Nephron (organoid): ENCODE measurements at regions not wholly inside any gene's neighbourhood (a gene's known extent, or its start where the extent isn't known, plus 50 kb on each side); places are given as distances from the start of the nearest gene placed in this dataset.

ENCODE experiments used
- H3K27ac Mint-ChIP-seq, 3 experiments: 2 replicates each; pipeline ENCODE4 v1.8.0; 2020; ENCODE audit warnings: mixed read lengths in 3 of 3, mild to moderate bottlenecking in 2 of 3, moderate library complexity in 1 of 3
- H3K27me3 Mint-ChIP-seq: 2 replicates; pipeline ENCODE4 v1.8.0; 2021; ENCODE audit warnings: low read depth, mild to moderate bottlenecking, moderate library complexity, mixed read lengths
- H3K36me3 Mint-ChIP-seq: 2 replicates; pipeline ENCODE4 v1.8.0; 2020; ENCODE audit warnings: low read depth, mixed read lengths
- H3K4me1 Mint-ChIP-seq: 2 replicates; pipeline ENCODE4 v1.8.0; 2020; ENCODE audit warnings: mixed read lengths
- H3K4me3 Mint-ChIP-seq, 3 experiments: 2 replicates each; pipeline ENCODE4 v1.8.0; 2020; ENCODE audit warnings: mild to moderate bottlenecking in 3 of 3, mixed read lengths in 3 of 3, moderate library complexity in 2 of 3
- H3K9me3 Mint-ChIP-seq: 2 replicates; pipeline ENCODE4 v1.8.0; 2020; ENCODE audit warnings: mixed read lengths
- TF ChIP-seq, protein P1 (sequence below), 3 experiments: fragments of 200-600 bp; sonication (generic); IDR thresholded peaks; one replicate each; pipeline ENCODE4 v1.5.0; 2021; ENCODE audit warnings: antibody characterized with exemption in 3 of 3; ENCODE audit not compliant: unreplicated experiment in 3 of 3

DNA sequence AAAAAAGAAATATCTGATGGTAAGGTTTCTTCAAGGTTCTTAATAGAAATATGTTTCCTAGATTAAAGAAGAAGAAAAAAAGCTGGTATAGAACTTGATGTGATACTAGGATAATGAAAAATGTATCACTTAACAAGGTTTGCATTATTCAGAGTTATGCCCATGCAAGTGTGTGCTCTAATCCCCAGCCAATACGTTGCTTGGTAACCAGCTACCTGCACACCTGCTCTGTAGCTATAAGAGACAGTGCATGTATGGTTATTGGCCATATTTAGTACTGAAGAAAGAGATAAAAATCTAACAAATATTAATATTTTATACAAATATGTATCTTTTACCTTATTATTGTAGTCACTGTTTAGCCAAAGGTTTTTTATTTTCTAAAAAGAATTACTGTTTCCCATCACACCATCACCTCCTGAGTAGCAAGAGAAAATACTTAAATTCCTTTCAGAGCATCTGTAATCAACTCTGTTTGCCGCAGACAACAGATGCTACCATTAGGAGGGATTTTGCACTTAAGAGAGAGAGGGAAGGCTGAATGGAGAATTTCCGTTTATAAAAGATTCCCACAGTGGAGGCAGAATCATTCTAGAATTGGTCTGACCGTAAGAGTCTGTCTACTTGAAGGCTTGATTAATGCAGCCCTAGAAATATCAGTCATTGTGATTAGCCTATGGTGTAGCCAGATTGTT lies 115.6 kb downstream of the NEDD1 start:
- Mint-ChIP-seq H3K9me3 (no peaks in the 10 kb centered on the region), H3K36me3 (no peaks in the 10 kb centered on the region), H3K4me1 (no peaks in the 10 kb centered on the region), H3K27ac (no peak overlapping the region), H3K27me3 (no peaks in the 10 kb centered on the region), H3K4me3 (no peak overlapping the region)
- TF ChIP-seq, protein P1, sequence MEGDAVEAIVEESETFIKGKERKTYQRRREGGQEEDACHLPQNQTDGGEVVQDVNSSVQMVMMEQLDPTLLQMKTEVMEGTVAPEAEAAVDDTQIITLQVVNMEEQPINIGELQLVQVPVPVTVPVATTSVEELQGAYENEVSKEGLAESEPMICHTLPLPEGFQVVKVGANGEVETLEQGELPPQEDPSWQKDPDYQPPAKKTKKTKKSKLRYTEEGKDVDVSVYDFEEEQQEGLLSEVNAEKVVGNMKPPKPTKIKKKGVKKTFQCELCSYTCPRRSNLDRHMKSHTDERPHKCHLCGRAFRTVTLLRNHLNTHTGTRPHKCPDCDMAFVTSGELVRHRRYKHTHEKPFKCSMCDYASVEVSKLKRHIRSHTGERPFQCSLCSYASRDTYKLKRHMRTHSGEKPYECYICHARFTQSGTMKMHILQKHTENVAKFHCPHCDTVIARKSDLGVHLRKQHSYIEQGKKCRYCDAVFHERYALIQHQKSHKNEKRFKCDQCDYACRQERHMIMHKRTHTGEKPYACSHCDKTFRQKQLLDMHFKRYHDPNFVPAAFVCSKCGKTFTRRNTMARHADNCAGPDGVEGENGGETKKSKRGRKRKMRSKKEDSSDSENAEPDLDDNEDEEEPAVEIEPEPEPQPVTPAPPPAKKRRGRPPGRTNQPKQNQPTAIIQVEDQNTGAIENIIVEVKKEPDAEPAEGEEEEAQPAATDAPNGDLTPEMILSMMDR (IDR thresholded peaks at IDR 0.05; ENCODE audit: unreplicated experiment in 3 of 3) = no peak

GRCh38 chr12:97024393-97024792 lies 117.3 kb downstream of the NEDD1 start:
- H3K4me3 Mint-ChIP-seq = no peak overlapping the region
- H3K9me3 Mint-ChIP-seq = no peaks in the 10 kb centered on the region
- TF ChIP-seq, protein P1 (IDR thresholded peaks at IDR 0.05; ENCODE audit: unreplicated experiment in 3 of 3) = no peak
- H3K36me3 Mint-ChIP-seq = no peaks in the 10 kb centered on the region
- no peaks in the 10 kb centered on the region for H3K27me3 Mint-ChIP-seq
- no peaks in the 10 kb centered on the region for H3K4me1 Mint-ChIP-seq
- no peak overlapping the region for H3K27ac Mint-ChIP-seq

DNA sequence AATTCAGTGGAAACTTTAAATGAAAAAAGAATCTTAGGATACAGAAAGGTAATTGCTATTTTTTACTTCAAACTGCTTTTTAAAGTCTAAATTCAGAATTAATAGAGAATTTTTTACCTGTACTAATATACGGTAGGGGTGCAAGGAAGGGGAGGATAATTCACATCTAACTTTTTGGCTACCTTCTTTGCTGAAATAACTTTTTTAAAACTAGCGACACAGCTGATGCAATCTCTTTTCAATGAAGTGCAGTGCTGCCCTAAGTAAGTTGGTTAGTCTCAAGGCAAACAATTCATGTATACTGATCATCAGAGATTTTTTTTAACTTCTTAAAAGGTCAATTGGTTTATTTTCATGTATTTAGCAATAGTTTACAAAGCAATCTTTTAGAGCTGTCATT lies 119.8 kb downstream of the NEDD1 start:
- TF ChIP-seq, protein P1 (IDR thresholded peaks at IDR 0.05; ENCODE audit: unreplicated experiment in 3 of 3) = no peak
- no peaks in the 10 kb centered on the region for H3K9me3 Mint-ChIP-seq
- no peak overlapping the region for H3K27ac Mint-ChIP-seq

GRCh38 chr12:97027482-97027881 lies 120.4 kb downstream of the NEDD1 start:
- H3K27ac Mint-ChIP-seq = no peak overlapping the region
- TF ChIP-seq, protein P1 (IDR thresholded peaks at IDR 0.05; ENCODE audit: unreplicated experiment in 3 of 3) = no peak
- H3K27me3 Mint-ChIP-seq = no peaks in the 10 kb centered on the region
- no peaks in the 10 kb centered on the region for H3K9me3 Mint-ChIP-seq
- H3K4me3 Mint-ChIP-seq = no peak overlapping the region
- H3K36me3 Mint-ChIP-seq = no peaks in the 10 kb centered on the region
- no peaks in the 10 kb centered on the region for H3K4me1 Mint-ChIP-seq

More for the DNA sequence above, 119.8 kb downstream of the NEDD1 start:
- Mint-ChIP-seq H3K36me3 (no peaks in the 10 kb centered on the region), H3K27me3 (no peaks in the 10 kb centered on the region), H3K4me3 (no peak overlapping the region), H3K4me1 (no peaks in the 10 kb centered on the region)

DNA sequence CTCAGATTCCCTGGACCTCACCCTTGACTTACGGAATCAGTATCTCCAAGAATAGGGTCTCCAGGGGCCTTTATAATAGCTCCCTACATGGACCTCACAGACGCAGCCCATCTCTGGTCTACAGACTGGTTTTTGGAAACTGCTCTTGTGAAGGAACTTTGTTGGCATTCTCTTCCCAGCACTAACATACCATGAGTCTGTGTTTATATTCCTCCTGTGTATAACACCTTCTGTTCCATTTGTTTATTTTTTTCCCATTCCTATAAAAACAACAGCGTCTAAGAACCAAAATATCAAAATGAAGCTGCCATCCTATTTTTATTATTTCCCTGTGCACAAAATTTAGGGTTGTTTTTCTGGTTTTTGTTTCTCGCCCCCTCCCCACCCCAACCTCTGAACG lies 131.1 kb downstream of the NEDD1 start:
- H3K27me3 Mint-ChIP-seq = no peaks in the 10 kb centered on the region
- H3K9me3 Mint-ChIP-seq = peaks cover 2% of the 10 kb centered on the region
- peaks cover 5% of the 10 kb centered on the region for H3K4me1 Mint-ChIP-seq
- TF ChIP-seq, protein P1 (IDR thresholded peaks at IDR 0.05; ENCODE audit: unreplicated experiment in 3 of 3) = no peak
- H3K4me3 Mint-ChIP-seq = no peak overlapping the region
- no peaks in the 10 kb centered on the region for H3K36me3 Mint-ChIP-seq
- H3K27ac Mint-ChIP-seq = no peak overlapping the region

- H3K27ac Mint-ChIP-seq = no peak overlapping the region
- H3K36me3 Mint-ChIP-seq = no peaks in the 10 kb centered on the region
- peaks cover 2% of the 10 kb centered on the region for H3K9me3 Mint-ChIP-seq
- TF ChIP-seq, protein P1 (IDR thresholded peaks at IDR 0.05; ENCODE audit: unreplicated experiment in 3 of 3) = no peak
- H3K27me3 Mint-ChIP-seq = no peaks in the 10 kb centered on the region
- H3K4me3 Mint-ChIP-seq = no peak overlapping the region
- H3K4me1 Mint-ChIP-seq = peaks cover 5% of the 10 kb centered on the region
Observed at GRCh38 chr12:97038834-97039233, 131.8 kb downstream of the NEDD1 start.
